HG02610 (cell line): ENCODE measurements at regions not wholly inside any gene's neighbourhood (a gene's known extent, or its start where the extent isn't known, plus 50 kb on each side); places are given as distances from the start of the nearest gene placed in this dataset.

ENCODE experiments used
- ATAC-seq: cut with Tn5 transposase; IDR thresholded peaks from one replicate; pipeline ENCODE4 v1.9.1; 2021; ENCODE audit warnings: mild to moderate bottlenecking, moderate library complexity; ENCODE audit not compliant: unreplicated experiment

DNA sequence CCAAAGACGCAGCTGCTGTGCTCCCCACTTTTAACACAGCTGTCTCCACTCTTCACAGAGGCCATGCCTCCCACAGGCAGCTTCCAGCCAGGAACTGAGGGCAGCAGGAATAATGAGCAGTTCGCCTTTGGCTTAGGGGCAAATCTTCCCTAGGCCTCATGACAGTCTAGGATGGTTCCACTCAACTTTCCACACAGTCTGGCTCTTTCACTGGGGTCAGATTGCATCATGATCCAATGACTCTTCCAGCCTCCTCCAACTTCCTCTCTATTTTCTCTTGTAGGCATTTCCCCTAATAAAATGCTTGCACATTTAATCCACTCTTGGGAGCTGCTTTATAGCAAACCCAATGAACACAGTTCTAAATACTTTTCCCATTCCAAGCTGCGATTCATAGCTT lies 271.6 kb upstream of the ATP2B1 start:
- no peak for ATAC-seq

DNA sequence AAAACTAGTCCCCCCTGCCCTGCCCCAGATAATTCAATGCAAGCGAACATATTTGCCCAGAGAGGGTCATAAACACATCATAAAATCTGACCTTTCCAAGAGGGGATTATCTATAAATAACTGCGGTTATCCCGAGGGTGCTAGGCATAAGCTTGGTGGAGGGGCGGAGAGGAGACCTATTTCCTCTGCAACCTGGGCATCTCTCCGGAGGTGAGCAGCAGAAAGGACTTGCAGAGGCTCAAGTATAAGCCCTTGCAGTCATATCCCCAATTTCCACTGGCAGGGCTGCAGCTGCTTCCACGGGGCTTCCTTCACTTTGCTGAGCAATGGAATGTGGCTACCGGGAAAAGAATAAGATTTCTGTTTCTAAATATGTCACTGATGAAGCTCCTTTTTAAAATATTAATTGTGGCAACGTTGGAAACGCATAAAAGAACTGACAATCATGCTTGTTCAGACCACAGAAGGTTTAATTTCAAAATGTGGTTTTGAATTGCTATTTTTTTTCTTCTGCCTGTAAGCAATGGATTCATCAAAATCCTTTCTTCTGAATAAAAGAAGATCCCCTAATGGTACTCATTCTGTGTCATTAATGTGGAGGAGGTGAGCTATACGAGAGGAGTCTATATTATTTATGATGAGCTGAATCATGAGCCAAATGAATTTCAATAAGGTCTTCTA lies 268.9 kb upstream of the ATP2B1 start:
- ATAC-seq, result no peak

DNA sequence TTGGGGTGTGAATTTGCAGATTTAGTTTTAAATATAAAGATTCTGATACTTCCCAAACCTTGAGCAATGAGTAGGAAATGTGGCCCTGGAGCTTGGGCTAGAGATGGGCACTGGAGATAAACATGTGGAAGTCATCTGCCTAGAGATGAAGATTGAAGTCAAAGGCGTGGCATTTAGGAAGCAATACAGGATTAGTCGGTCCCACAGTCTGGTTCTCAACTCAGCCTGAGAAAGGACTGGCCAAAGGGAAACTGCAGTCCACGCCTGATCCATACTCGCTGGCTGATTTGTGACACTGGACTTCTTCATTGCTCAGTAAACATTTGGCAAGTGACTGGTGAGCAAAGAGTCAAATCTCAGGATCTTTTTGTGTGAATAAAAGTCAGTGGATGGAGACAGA lies 268.2 kb upstream of the ATP2B1 start:
- no peak for ATAC-seq

DNA sequence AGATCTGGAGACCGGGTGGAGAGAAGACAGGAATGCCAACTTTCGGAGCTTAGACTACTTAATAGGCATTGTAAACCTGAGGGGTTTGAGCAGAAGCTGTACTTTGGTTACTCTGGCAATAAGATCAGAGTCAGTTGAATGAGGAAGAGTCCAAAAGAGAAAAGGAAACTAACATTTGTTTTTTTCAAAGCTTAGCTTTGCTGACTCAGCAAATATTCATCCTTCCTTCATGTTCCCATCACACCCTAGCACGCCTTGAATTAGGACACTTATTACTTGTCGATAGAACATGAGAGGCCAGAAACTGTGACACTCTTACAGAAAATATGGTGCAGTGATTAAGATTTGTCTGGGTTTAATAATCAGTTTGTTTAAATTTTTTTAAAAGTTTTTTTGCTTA lies 266.9 kb upstream of the ATP2B1 start:
- no peak for ATAC-seq

GRCh38 chr12:89971880-89972279 lies 263.2 kb upstream of the ATP2B1 start:
- ATAC-seq, result no peak

- no peak for ATAC-seq
Observed at GRCh38 chr12:89970722-89971121, 262.1 kb upstream of the ATP2B1 start.

GRCh38 chr12:89969093-89969492 lies 260.5 kb upstream of the ATP2B1 start:
- ATAC-seq, result no peak

DNA sequence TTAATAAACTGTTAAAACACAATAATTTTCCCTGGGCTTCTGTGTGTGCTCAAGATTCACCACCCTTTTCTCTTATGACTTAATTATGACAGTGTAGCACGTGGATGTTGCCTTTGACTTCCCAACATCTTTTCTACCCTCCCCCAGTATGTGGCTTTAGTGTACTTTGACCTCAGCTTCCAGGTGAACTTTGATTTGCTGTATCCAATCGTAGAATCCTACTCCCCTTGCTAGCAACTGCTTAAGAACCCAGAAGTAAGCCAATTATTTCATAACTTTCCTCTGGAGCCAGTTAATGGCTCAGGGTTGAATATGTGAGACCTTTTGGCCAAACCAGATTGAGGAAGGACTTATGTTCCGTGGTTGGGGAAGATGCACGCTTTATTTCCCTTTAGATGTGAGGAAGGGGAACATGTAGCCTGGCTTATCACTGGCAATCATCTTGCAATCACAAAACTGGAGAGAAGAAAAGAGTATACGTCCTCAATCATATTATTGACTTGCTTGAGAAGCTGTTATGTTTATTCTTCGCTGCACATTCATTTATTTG lies 259.6 kb upstream of the ATP2B1 start:
- no peak for ATAC-seq

DNA sequence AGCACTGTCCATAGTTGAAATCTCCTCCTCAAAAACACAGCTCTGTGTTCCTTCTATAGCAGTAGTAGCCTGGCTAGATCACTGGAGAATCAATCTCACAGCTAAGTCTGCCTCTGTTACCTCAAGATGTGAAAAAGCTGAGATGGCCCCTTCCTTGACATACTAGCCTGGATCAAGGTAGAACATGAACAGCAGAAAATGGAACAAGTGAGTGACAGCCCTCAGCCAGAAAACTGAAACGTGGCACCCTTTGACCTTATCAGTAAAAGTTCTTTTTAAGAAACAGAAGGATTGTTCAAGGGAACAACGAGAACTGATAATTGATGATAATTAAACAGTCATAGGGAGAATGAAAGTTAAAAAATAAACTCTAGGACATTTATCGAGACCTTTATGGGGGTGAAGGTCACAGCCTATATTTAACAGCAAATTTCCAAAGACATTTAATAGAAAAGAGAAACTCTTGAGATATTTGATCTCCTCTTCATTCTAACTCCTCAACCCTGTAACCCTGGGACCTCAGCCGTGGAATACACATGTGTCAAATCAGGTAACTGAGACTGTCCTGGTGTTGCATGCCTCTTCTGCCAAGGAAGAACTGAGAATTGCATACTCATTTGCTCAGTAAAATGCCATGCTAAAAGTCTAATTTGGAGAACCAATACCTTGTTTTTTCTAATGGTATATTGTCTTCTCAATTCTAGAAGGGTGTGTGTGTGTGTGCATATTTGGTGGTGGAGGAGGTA lies 258.0 kb upstream of the ATP2B1 start:
- ATAC-seq, result no peak

GRCh38 chr12:89965993-89966392 lies 257.4 kb upstream of the ATP2B1 start:
- no peak for ATAC-seq

GRCh38 chr12:89962648-89963047 lies 254.0 kb upstream of the ATP2B1 start:
- ATAC-seq, result no peak

GRCh38 chr12:89960607-89961394 lies 252.2 kb upstream of the ATP2B1 start:
- peak; percentile 41 for ATAC-seq

DNA sequence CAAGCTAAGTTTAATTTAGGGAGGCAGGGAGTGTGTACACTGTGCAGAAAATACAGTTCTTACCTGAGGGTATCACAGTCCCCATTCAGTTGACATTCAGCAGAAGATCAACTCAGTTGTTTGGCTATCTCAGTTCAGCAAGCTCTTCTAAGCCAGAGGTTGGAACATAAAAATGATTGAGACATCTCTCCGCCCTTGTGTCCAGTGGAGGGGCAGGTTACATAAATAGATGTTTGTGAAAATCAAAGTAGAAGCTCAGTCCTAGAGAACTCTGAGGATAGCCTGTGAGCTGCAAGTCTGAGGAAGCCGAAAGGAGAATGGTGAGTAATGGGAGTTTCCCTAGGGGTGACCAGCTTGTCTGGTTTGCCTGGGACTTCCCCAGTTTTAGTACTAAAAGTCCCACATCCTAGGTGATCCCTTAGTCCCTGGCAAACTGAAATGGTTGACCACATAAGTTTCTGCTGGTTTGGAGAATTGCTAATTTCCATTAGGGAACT lies 251.4 kb upstream of the ATP2B1 start:
- peak; percentile 96 for ATAC-seq

DNA sequence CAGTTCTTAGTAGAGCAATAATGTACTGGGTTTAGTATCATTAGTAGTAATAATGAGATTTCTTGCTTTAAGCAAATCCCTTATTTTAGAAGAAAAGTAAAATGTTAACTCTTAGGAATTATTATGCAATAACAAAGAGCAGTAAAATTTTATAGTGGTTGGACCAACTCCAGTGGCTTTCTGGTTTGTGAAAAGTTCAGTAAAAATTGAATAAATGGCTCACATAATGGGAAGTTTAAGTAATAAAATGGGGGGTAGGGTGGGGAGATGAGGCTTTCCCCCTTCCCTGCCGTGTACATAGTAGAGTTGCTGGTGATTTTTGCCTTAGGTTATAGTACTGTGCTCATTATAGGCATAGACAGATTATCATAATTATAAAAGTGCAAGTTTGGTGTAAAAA lies 250.5 kb upstream of the ATP2B1 start:
- ATAC-seq, result no peak

GRCh38 chr12:89954259-89954658 lies 245.6 kb upstream of the ATP2B1 start:
- no peak for ATAC-seq

- no peak for ATAC-seq
Observed at GRCh38 chr12:89951694-89952060, 243.0 kb upstream of the ATP2B1 start.

DNA sequence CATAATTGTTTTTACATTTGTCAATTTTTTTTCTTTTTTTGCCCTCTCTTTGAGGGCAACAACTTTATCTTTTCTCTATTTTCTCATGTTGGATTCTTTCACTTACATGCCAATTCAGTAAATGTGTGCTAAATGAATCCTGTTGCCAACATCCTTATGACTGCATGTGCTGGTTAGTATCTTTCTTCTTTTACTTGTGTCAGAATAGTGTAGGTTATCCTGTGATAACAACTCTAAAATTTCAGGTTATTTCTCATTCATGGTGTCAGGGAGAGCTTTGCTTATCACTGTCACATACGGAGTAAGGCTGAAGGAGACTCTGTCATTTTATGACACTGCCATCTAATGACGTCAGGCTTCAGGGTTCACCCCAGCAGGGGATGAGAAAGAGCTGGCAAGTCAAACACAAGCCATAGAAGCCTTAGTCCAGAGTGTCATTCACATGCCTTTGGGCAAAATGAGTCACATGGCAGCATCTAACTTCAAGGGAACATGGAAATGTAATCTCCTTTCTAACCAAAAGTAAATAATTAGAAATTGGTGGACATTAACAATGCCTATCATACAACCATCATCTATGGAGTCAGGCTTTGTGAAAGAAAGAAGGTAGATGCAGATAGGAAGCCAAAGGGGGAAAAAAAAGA lies 242.5 kb upstream of the ATP2B1 start:
- peak; percentile 26 for ATAC-seq

GRCh38 chr12:89950421-89950820 lies 241.8 kb upstream of the ATP2B1 start:
- ATAC-seq, result peak; percentile 38

GRCh38 chr12:89949457-89950195 lies 241.0 kb upstream of the ATP2B1 start:
- peak; percentile 85 for ATAC-seq
